ENCODE measurements at regions not wholly inside any gene's neighbourhood (a gene's known extent, or its start where the extent isn't known, plus 50 kb on each side); places are given as distances from the start of the nearest gene placed in this dataset.
"Not testable (repeated sequence)": the region's sequence is repeated elsewhere in the genome, so short reads cannot be mapped to it uniquely, and the experiment has no call there.

GRCh38 chr2:8506746-8507145, 175.1 kb upstream of the ID2 start:
- Histone ChIP-seq H3K27ac (no peak overlapping the region), H3K4me1 (peaks cover 0 to 17% (median 6%) of the 10 kb centered on the region in 4 donors), H3K27me3 (no peaks in the 10 kb centered on the region), H3K36me3 (no peaks in the 10 kb centered on the region), H3K9me3 (peaks cover 0 to 4% (median 0%) of the 10 kb centered on the region in 4 donors), H3K4me3 (no peak overlapping the region)
- DNase-seq = no peak
- intact Hi-C loops (cut with DNase I; ENCODE audit: low total_unique reads) = no loop called here
- TF ChIP-seq POLR2A (IDR thresholded peaks at IDR 0.05) (no peak), EP300 (IDR thresholded peaks at IDR 0.05) (no peak), POLR2AphosphoS5 (IDR thresholded peaks at IDR 0.05) (no peak), CTCF (IDR thresholded peaks at IDR 0.05) (no peak)
- 51 to 75% (median 59%) methylated on average over 7 of the region's 7 CpGs for WGBS, 5 donors

GRCh38 chr2:8508766-8509165, 173.1 kb upstream of the ID2 start:
- DNase-seq = no peak
- Histone ChIP-seq H3K27ac (no peak overlapping the region), H3K27me3 (no peaks in the 10 kb centered on the region), H3K4me3 (no peak overlapping the region), H3K36me3 (no peaks in the 10 kb centered on the region), H3K4me1 (peaks cover 0 to 17% (median 5%) of the 10 kb centered on the region in 4 donors), H3K9me3 (peaks cover 0 to 6% (median under 1%) of the 10 kb centered on the region in 4 donors)
- intact Hi-C loops (cut with DNase I; ENCODE audit: low total_unique reads) = no loop called here
- 78 to 93% (median 87%) methylated on average over 5 of the region's 5 CpGs for WGBS, 5 donors
- TF ChIP-seq EP300 (IDR thresholded peaks at IDR 0.05) (no peak), POLR2AphosphoS5 (IDR thresholded peaks at IDR 0.05) (no peak), POLR2A (IDR thresholded peaks at IDR 0.05) (no peak), CTCF (IDR thresholded peaks at IDR 0.05) (no peak)

GRCh38 chr2:8509621-8510020, 172.2 kb upstream of the ID2 start:
- no peak overlapping the region for H3K27ac ChIP-seq
- no peaks in the 10 kb centered on the region for H3K36me3 ChIP-seq
- H3K9me3 ChIP-seq = peaks cover 0 to 14% (median 4%) of the 10 kb centered on the region in 4 donors
- no peaks in the 10 kb centered on the region for H3K27me3 ChIP-seq
- 95 to 100% (median 100%) methylated on average over 2 of the region's 2 CpGs for WGBS, 5 donors
- intact Hi-C loops (cut with DNase I; ENCODE audit: low total_unique reads) = no loop called here
- DNase-seq = no peak
- no peak for TF ChIP-seq POLR2AphosphoS5 (IDR thresholded peaks at IDR 0.05)
- TF ChIP-seq CTCF (IDR thresholded peaks at IDR 0.05) = no peak
- no peak for TF ChIP-seq EP300 (IDR thresholded peaks at IDR 0.05)
- TF ChIP-seq POLR2A (IDR thresholded peaks at IDR 0.05) = no peak
- no peak overlapping the region for H3K4me3 ChIP-seq
- H3K4me1 ChIP-seq = peaks cover 0 to 17% (median 5%) of the 10 kb centered on the region in 4 donors

GRCh38 chr2:8510055-8510454, 171.8 kb upstream of the ID2 start:
- intact Hi-C loops (cut with DNase I; ENCODE audit: low total_unique reads); H3K27ac ChIP-seq; H3K4me3 ChIP-seq; H3K27me3 ChIP-seq; H3K36me3 ChIP-seq; DNase-seq: not testable (repeated sequence)
- Histone ChIP-seq H3K9me3 (peaks cover 0 to 14% (median 5%) of the 10 kb centered on the region in 4 donors), H3K4me1 (peaks cover 0 to 17% (median 7%) of the 10 kb centered on the region in 4 donors)
- 89 to 97% (median 93%) methylated on average over 4 of the region's 4 CpGs for WGBS, 5 donors

GRCh38 chr2:8510519-8510918, 171.3 kb upstream of the ID2 start:
- TF ChIP-seq POLR2AphosphoS5 (IDR thresholded peaks at IDR 0.05) (no peak), POLR2A (IDR thresholded peaks at IDR 0.05) (no peak), CTCF (IDR thresholded peaks at IDR 0.05) (no peak), EP300 (IDR thresholded peaks at IDR 0.05) (no peak)
- DNase-seq = no peak

More at GRCh38 chr2:8510519-8510918, 171.3 kb upstream of the ID2 start:
- intact Hi-C loops (cut with DNase I; ENCODE audit: low total_unique reads) = no loop called here
- peaks cover 0 to 20% (median 9%) of the 10 kb centered on the region in 4 donors for H3K4me1 ChIP-seq
- WGBS, 5 donors = 61 to 99% (median 85%) methylated on average over 3 of the region's 3 CpGs
- H3K9me3 ChIP-seq = peaks cover 0 to 14% (median 5%) of the 10 kb centered on the region in 4 donors
- no peaks in the 10 kb centered on the region for H3K27me3 ChIP-seq
- H3K36me3 ChIP-seq = no peaks in the 10 kb centered on the region
- H3K4me3 ChIP-seq = no peak overlapping the region
- H3K27ac ChIP-seq = no peak overlapping the region
